ENCODE measurements at regions not wholly inside any gene's neighbourhood (a gene's known extent, or its start where the extent isn't known, plus 50 kb on each side); places are given as distances from the start of the nearest gene placed in this dataset.

DNA sequence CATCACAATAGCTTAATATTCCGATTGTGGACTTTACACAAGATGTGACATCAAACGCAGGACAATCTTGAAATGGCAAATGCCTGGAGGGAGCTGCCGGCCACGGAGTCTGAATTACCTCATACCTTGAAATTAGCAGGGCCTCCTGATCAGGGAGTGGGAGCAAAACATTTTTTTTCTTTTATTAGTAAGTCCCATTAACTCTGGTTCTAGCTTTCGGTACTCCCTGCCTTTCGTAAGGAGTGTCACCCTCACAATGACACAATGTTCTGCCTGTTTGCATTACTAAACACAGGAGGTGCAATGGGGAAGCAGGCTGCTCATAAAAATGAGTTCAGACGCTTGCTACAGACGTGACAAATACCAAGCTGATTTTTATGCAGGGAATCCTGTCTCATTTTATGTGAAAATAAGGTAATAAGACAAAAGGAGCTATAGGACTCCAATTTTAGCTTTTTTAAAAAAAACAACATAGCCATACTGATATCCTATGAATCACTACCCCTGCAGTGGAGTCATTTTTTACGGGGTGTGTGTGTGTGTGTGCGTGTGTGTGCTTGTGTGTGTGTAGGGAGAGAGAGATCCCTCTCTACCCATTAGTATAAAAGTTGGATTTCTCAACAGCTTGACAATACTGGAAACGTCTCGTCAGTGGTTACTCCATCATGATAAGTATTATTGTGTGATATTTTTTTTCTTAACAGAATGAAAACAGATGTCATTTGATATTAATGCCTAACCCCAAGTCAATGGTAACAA, 205.1 kb upstream of the RUNX1 start:
- ATAC-seq, result no peak
- no peak for TF ChIP-seq TCF4 (CRISPR knock-in tag; IDR thresholded peaks at IDR 0.05; ENCODE audit: borderline replicate concordance)
- TF ChIP-seq ZNF565 (CRISPR knock-in tag; conservative IDR thresholded peaks at IDR 0.05; ENCODE audit: low read depth), result no peak
- no peak for TF ChIP-seq ZNF8 (CRISPR knock-in tag; IDR thresholded peaks at IDR 0.05)
- TF ChIP-seq, protein P1, sequence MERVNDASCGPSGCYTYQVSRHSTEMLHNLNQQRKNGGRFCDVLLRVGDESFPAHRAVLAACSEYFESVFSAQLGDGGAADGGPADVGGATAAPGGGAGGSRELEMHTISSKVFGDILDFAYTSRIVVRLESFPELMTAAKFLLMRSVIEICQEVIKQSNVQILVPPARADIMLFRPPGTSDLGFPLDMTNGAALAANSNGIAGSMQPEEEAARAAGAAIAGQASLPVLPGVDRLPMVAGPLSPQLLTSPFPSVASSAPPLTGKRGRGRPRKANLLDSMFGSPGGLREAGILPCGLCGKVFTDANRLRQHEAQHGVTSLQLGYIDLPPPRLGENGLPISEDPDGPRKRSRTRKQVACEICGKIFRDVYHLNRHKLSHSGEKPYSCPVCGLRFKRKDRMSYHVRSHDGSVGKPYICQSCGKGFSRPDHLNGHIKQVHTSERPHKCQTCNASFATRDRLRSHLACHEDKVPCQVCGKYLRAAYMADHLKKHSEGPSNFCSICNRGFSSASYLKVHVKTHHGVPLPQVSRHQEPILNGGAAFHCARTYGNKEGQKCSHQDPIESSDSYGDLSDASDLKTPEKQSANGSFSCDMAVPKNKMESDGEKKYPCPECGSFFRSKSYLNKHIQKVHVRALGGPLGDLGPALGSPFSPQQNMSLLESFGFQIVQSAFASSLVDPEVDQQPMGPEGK (CRISPR knock-in tag; IDR thresholded peaks at IDR 0.05; ENCODE audit: borderline replicate concordance), result no peak
- TF ChIP-seq, protein P2, sequence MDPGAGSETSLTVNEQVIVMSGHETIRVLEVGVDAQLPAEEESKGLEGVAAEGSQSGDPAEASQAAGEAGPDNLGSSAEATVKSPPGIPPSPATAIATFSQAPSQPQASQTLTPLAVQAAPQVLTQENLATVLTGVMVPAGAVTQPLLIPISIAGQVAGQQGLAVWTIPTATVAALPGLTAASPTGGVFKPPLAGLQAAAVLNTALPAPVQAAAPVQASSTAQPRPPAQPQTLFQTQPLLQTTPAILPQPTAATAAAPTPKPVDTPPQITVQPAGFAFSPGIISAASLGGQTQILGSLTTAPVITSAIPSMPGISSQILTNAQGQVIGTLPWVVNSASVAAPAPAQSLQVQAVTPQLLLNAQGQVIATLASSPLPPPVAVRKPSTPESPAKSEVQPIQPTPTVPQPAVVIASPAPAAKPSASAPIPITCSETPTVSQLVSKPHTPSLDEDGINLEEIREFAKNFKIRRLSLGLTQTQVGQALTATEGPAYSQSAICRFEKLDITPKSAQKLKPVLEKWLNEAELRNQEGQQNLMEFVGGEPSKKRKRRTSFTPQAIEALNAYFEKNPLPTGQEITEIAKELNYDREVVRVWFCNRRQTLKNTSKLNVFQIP (CRISPR knock-in tag; IDR thresholded peaks at IDR 0.05; ENCODE audit: borderline replicate concordance, low read depth), result no peak
- no peak for TF ChIP-seq ZFP3 (CRISPR knock-in tag; IDR thresholded peaks at IDR 0.05)
- TF ChIP-seq ARNTL (CRISPR knock-in tag; IDR thresholded peaks at IDR 0.05; ENCODE audit: borderline replicate concordance, low read depth), result no peak
- TF ChIP-seq SNAI2 (CRISPR knock-in tag; IDR thresholded peaks at IDR 0.05), result no peak
- TF ChIP-seq TOX (CRISPR knock-in tag; IDR thresholded peaks at IDR 0.05; ENCODE audit: borderline replicate concordance), result no peak
- no peak for TF ChIP-seq ZNF70 (CRISPR knock-in tag; IDR thresholded peaks at IDR 0.05)
- TF ChIP-seq ESRRG (CRISPR knock-in tag; IDR thresholded peaks at IDR 0.05), result no peak
- TF ChIP-seq ISL1 (CRISPR knock-in tag; IDR thresholded peaks at IDR 0.05), result no peak
- TF ChIP-seq, protein P3, sequence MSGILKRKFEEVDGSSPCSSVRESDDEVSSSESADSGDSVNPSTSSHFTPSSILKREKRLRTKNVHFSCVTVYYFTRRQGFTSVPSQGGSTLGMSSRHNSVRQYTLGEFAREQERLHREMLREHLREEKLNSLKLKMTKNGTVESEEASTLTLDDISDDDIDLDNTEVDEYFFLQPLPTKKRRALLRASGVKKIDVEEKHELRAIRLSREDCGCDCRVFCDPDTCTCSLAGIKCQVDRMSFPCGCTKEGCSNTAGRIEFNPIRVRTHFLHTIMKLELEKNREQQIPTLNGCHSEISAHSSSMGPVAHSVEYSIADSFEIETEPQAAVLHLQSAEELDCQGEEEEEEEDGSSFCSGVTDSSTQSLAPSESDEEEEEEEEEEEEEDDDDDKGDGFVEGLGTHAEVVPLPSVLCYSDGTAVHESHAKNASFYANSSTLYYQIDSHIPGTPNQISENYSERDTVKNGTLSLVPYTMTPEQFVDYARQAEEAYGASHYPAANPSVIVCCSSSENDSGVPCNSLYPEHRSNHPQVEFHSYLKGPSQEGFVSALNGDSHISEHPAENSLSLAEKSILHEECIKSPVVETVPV (CRISPR knock-in tag; IDR thresholded peaks at IDR 0.05), result no peak
- TF ChIP-seq BACH2 (CRISPR knock-in tag; IDR thresholded peaks at IDR 0.05; ENCODE audit: borderline replicate concordance), result no peak
- TF ChIP-seq, protein P4, sequence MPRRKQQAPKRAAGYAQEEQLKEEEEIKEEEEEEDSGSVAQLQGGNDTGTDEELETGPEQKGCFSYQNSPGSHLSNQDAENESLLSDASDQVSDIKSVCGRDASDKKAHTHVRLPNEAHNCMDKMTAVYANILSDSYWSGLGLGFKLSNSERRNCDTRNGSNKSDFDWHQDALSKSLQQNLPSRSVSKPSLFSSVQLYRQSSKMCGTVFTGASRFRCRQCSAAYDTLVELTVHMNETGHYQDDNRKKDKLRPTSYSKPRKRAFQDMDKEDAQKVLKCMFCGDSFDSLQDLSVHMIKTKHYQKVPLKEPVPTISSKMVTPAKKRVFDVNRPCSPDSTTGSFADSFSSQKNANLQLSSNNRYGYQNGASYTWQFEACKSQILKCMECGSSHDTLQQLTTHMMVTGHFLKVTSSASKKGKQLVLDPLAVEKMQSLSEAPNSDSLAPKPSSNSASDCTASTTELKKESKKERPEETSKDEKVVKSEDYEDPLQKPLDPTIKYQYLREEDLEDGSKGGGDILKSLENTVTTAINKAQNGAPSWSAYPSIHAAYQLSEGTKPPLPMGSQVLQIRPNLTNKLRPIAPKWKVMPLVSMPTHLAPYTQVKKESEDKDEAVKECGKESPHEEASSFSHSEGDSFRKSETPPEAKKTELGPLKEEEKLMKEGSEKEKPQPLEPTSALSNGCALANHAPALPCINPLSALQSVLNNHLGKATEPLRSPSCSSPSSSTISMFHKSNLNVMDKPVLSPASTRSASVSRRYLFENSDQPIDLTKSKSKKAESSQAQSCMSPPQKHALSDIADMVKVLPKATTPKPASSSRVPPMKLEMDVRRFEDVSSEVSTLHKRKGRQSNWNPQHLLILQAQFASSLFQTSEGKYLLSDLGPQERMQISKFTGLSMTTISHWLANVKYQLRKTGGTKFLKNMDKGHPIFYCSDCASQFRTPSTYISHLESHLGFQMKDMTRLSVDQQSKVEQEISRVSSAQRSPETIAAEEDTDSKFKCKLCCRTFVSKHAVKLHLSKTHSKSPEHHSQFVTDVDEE (CRISPR knock-in tag; IDR thresholded peaks at IDR 0.05), result no peak
- TF ChIP-seq GLIS3 (CRISPR knock-in tag; IDR thresholded peaks at IDR 0.05), result no peak
- TF ChIP-seq PPARA (CRISPR knock-in tag; IDR thresholded peaks at IDR 0.05; ENCODE audit: borderline replicate concordance), result no peak
- no peak for TF ChIP-seq OSR1 (CRISPR knock-in tag; IDR thresholded peaks at IDR 0.05)
- TF ChIP-seq, protein P5, sequence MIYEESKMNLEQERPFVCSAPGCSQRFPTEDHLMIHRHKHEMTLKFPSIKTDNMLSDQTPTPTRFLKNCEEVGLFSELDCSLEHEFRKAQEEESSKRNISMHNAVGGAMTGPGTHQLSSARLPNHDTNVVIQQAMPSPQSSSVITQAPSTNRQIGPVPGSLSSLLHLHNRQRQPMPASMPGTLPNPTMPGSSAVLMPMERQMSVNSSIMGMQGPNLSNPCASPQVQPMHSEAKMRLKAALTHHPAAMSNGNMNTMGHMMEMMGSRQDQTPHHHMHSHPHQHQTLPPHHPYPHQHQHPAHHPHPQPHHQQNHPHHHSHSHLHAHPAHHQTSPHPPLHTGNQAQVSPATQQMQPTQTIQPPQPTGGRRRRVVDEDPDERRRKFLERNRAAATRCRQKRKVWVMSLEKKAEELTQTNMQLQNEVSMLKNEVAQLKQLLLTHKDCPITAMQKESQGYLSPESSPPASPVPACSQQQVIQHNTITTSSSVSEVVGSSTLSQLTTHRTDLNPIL (CRISPR knock-in tag; IDR thresholded peaks at IDR 0.05; ENCODE audit: low read depth), result no peak
- TF ChIP-seq CSDC2 (CRISPR knock-in tag; IDR thresholded peaks at IDR 0.05), result no peak

DNA sequence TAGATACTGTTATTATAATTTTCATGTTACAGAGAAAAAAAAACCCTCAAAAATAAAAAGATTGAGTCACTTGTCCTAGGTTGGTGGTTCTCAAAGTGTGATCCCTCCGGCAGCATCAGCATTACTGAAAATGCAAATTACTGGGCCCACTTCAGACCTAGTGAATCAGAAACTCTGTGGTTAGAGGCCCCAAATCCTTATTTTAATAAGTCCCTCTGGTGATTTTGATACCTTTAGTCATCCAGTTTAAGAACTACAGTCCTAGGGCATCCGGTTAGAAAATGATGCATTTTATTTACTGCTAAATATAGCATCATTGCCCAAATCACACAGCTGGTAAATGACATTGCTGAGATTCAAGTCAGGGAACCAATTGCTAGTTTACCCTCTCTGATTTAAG, 203.7 kb upstream of the RUNX1 start:
- no peak for ATAC-seq
- TF ChIP-seq PPARA (CRISPR knock-in tag; IDR thresholded peaks at IDR 0.05; ENCODE audit: borderline replicate concordance) (no peak), ZNF565 (CRISPR knock-in tag; conservative IDR thresholded peaks at IDR 0.05; ENCODE audit: low read depth) (no peak), ESRRG (CRISPR knock-in tag; IDR thresholded peaks at IDR 0.05) (no peak), OSR1 (CRISPR knock-in tag; IDR thresholded peaks at IDR 0.05) (no peak), ISL1 (CRISPR knock-in tag; IDR thresholded peaks at IDR 0.05) (no peak), ZNF70 (CRISPR knock-in tag; IDR thresholded peaks at IDR 0.05) (no peak)
- TF ChIP-seq, protein P3 (CRISPR knock-in tag; IDR thresholded peaks at IDR 0.05), result no peak
- TF ChIP-seq, protein P1 (CRISPR knock-in tag; IDR thresholded peaks at IDR 0.05; ENCODE audit: borderline replicate concordance), result no peak
- TF ChIP-seq, protein P4 (CRISPR knock-in tag; IDR thresholded peaks at IDR 0.05), result no peak

Data from SK-N-SH treated with all-trans-retinoic acid at 6 μM for 48 hours (cell line).